SK-N-MC (cell line): ENCODE measurements at regions not wholly inside any gene's neighbourhood (a gene's known extent, or its start where the extent isn't known, plus 50 kb on each side); places are given as distances from the start of the nearest gene placed in this dataset.

Experiments
- EZH2 ChIP-seq: fragments of 200-600 bp; sonication (generic); IDR thresholded peaks from one replicate; pipeline ENCODE4 v1.6.1; 2017; ENCODE audit warnings: antibody characterized with exemption
- FOXP2 ChIP-seq: optimal IDR thresholded peaks from 2 replicates; pipeline ENCODE3; 2011; ENCODE audit warnings: mild to moderate bottlenecking, moderate library complexity; ENCODE audit not compliant: insufficient read depth; ENCODE audit errors: extremely low read length, control extremely low read depth

DNA sequence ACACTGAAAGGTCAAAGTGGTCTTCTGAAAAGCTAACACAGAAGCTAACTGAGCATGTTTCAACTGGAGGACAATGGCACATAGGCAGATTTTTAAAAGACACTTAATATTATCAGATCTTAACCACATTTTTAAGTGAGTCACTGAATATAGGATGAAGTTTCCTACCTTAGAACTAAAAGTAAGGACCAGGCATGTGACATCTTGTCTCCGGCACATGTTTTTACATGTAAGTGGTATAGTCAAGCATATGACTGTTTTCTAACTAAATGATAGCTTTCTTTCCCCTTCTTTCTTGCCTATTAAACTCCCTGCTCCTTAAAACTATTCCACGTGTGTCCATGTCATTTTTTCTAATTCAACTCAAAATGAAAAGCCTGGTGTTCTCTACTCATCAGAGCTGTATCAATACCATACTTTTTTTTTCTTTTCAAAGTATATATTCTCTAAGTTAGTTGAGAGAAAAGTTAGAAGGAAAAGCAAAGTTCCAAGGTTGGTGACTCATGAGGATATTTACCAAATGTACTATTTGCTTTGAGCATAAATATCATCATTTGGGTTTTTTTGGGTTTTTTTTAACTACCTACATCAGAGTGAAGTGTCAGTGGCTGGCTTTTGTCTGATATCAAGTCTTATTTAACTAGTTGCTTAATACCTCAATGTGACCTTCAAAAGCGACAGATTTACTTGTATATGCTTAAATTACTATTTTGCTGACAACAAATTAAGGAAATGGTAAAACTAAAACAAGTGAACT, 127.5 kb downstream of the CRPPA start:
- TF ChIP-seq EZH2 (no peak), FOXP2 (no peak)
